Tibial nerve (tissue), 3 donors: ENCODE measurements at regions not wholly inside any gene's neighbourhood (a gene's known extent, or its start where the extent isn't known, plus 50 kb on each side); places are given as distances from the start of the nearest gene placed in this dataset.

Source experiments
- POLR2A ChIP-seq, 2 donors: fragments of 450-650 bp; IDR thresholded peaks; one replicate each; pipeline ENCODE4 v1.6.1; 2017; ENCODE audit warnings: antibody characterized with exemption in 2 of 2, mild to moderate bottlenecking in 2 of 2, moderate library complexity in 2 of 2
- TF ChIP-seq, protein P1 (sequence below), 5 experiments: fragments of 200-600 bp in 3 of 5; fragments of 450-650 bp in 2 of 5; sonication (generic) in 3 of 5; IDR thresholded peaks; one replicate each; pipeline ENCODE4 v1.5.1; 2016 to 2019; ENCODE audit warnings: antibody characterized with exemption in 5 of 5, mild to moderate bottlenecking in 3 of 5, moderate library complexity in 2 of 5

- no peak for TF ChIP-seq POLR2A (IDR thresholded peaks at IDR 0.05)
- TF ChIP-seq, protein P1, sequence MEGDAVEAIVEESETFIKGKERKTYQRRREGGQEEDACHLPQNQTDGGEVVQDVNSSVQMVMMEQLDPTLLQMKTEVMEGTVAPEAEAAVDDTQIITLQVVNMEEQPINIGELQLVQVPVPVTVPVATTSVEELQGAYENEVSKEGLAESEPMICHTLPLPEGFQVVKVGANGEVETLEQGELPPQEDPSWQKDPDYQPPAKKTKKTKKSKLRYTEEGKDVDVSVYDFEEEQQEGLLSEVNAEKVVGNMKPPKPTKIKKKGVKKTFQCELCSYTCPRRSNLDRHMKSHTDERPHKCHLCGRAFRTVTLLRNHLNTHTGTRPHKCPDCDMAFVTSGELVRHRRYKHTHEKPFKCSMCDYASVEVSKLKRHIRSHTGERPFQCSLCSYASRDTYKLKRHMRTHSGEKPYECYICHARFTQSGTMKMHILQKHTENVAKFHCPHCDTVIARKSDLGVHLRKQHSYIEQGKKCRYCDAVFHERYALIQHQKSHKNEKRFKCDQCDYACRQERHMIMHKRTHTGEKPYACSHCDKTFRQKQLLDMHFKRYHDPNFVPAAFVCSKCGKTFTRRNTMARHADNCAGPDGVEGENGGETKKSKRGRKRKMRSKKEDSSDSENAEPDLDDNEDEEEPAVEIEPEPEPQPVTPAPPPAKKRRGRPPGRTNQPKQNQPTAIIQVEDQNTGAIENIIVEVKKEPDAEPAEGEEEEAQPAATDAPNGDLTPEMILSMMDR (IDR thresholded peaks at IDR 0.05) = no peak
Measured at GRCh38 chr6:106872049-106872448, 102.5 kb downstream of the CD24 start.
